ENCODE measurements at regions not wholly inside any gene's neighbourhood (a gene's known extent, or its start where the extent isn't known, plus 50 kb on each side); places are given as distances from the start of the nearest gene placed in this dataset.

GRCh38 chr3:157574531-157574930 lies 71.3 kb upstream of the VEPH1 start:
- TF ChIP-seq CTCF (IDR thresholded peaks at IDR 0.05) (no peak), POLR2A (IDR thresholded peaks at IDR 0.05) (no peak)
